ENCODE measurements at regions not wholly inside any gene's neighbourhood (a gene's known extent, or its start where the extent isn't known, plus 50 kb on each side); places are given as distances from the start of the nearest gene placed in this dataset.

- DNase-seq (ENCODE audit: low read depth in 2 of 3, low spot score in 1 of 3) = no peak
Measured at GRCh38 chrX:38887222-38887621, 86.0 kb downstream of the MID1IP1 start.

DNA sequence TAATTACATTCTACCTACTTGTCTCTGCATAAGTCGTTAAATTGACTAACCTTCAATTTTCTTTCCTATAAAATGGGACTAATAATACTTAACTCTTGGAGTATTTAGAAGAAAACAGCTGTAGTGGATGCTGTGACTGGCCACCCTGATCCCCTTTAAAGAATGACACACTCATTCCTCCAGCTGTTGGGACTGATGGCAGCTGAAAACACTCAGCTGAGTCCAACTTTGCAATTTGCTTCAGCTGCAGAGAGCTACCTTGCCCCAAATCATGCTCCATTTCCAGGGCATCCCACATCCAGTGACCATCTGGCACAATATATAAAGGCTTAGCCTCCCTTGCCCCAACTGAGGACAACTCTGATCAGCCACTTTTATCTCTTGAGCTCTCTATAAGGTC is 89.1 kb downstream of the MID1IP1 start:
- no peak for DNase-seq (ENCODE audit: low read depth in 2 of 3, low spot score in 1 of 3)

DNA sequence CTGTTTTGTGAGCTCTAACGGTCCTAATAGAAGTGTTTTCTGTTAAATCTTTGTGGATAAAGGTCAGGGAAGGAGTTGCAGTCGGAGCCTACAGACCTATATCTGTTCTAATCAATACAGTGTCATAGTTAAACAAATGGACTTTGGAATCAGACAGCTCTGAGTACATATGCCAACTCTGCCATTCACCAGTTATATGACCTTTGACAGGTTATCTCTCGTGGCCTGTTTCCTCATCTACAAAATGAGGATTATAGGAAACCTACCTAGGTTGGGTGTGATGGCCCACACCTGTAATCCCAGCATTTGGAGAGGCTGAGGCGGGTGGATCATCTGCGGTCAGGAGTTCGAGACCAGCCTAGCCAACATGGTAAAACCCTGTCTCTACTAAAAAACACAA is 89.7 kb downstream of the MID1IP1 start:
- no peak for DNase-seq (ENCODE audit: low read depth in 2 of 3, low spot score in 1 of 3)

GRCh38 chrX:38891641-38892413 is 90.6 kb downstream of the MID1IP1 start:
- no peak for DNase-seq (ENCODE audit: low read depth in 2 of 3, low spot score in 1 of 3)

DNA sequence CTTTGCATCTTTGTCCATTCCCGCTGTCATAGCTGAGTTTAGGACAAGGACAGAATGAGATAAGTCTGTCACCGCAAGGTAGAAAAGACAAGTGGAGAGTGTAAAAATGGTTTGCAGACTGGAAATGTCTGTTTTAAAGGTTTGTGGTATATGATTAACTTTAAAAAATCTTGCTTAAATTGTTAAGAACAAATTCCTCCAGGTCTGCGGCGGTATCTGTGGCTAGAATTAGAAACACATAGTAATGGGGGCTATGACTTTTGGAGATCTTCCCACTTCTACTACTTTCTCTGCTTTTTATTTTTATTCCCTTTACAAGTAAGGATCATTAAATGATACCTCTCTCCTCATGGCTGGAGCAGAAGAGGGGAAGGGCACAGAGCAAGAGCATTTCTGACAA is 92.2 kb downstream of the MID1IP1 start:
- no peak for DNase-seq (ENCODE audit: low read depth in 2 of 3, low spot score in 1 of 3)

DNA sequence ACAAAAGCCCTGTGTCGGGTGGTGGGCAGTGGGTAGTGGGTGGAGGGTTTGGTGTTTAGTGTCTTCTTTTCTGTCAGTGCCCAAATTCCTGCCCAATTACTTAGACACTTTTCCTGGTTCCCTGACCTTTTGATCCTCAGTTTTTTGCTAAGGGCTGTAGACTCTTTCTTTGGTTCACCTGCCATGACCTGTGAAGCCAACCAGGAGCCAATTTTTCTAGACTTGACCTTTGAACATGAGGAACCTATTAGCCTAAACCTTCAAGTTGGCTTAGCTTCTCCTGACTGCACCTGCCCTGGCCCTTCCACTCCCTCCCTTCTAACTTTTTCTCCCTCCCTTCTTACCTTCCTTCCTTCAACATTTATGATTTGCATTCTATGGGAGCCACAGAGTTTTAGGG is 94.5 kb downstream of the MID1IP1 start:
- no peak for DNase-seq (ENCODE audit: low read depth in 2 of 3, low spot score in 1 of 3)

- DNase-seq (ENCODE audit: low read depth in 2 of 3, low spot score in 1 of 3) = no peak
Measured at GRCh38 chrX:38896724-38897298, 95.6 kb downstream of the MID1IP1 start.

- no peak for DNase-seq (ENCODE audit: low read depth in 2 of 3, low spot score in 1 of 3)
Measured at GRCh38 chrX:38898261-38898660, 97.0 kb downstream of the MID1IP1 start.

DNA sequence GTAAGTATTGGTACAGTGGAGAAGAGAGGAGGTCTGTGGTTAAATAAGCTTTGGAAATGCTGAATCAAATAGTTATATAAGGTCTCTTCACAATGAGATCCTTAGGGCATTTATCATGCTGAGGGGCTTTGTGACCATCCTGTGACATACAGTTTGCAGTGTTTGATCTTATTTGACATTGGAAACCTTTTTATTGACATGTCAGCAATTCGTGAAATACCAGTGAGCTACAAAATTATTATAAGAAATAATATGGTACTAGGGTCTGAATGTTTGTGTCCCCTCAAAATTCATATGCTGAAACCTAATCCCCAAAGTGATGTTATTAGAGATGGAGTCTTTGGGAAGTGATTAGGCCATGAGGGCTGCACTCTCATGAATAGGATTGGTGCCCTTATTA is 98.4 kb downstream of the MID1IP1 start:
- no peak for DNase-seq (ENCODE audit: low read depth in 2 of 3, low spot score in 1 of 3)

DNA sequence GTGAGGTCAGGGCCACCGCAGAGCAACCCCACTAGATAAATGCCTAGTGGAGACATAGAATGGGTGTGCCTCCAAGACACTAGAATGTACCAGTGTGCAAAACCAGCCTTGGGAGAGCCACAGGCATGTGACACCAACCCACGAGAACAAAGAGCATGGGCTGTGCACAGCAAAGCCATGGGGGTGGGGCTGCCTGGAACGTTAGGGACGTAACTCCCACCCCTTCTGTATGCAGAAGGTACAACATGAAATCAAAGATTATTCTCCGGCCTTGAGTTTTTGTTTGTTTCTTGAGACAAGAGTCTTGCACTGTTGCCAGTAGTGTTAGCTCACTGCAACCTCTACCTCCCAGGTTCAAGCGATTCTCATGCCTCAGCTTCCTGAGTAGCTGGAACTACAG is 99.5 kb downstream of the MID1IP1 start:
- DNase-seq (ENCODE audit: low read depth in 2 of 3, low spot score in 1 of 3) = no peak

GRCh38 chrX:38902972-38903492 is 101.8 kb downstream of the MID1IP1 start:
- DNase-seq (ENCODE audit: low read depth in 2 of 3, low spot score in 1 of 3) = no peak

- no peak for DNase-seq (ENCODE audit: low read depth in 2 of 3, low spot score in 1 of 3)
Measured at GRCh38 chrX:38916801-38917200, 115.5 kb downstream of the MID1IP1 start.

GRCh38 chrX:38917954-38918353 is 116.7 kb downstream of the MID1IP1 start:
- no peak for DNase-seq (ENCODE audit: low read depth in 2 of 3, low spot score in 1 of 3)

DNA sequence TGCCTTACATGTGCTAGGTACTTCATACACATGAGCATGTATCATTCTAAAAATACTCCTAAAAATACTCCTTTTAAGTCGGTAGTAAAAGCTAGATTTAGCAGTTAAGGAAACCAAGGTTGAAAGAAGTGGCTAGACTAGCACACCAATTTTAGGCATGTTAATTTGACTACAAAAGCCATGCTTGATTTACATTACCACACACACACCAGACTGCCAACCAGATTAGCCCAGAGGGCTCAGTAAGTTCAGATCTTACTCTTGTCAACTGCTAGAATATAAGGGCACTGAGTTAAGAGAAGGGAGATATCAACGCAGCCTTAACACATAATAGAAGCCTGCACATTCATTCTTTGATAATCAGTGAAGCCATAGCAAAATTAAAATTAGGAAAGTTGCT is 117.9 kb downstream of the MID1IP1 start:
- no peak for DNase-seq (ENCODE audit: low read depth in 2 of 3, low spot score in 1 of 3)

- DNase-seq (ENCODE audit: low read depth in 2 of 3, low spot score in 1 of 3) = no peak
Measured at GRCh38 chrX:38919853-38920528, 118.7 kb downstream of the MID1IP1 start.

DNA sequence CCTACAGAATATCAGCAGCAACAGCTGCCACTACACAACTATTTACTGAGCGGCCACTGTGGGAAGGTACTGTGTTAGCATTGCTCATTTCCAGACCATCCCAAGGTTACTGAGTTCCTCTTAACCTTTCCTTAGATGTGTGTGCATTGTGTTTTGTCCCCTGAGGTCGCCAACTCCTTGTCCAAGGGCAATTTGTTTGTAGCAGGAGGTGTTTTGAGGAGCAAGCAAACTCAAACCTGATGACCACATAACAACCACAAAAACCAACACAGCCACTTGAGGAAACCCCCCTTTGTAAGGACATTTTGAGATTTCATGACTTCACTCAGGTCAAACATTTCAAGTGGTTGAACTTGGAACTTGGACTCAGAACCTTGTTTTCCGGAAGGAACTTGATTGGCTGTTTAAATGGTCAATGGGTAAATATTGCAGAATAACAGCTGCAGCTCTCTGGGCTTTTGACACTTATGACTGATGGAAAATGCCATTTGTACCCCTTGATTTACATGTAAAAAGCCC is 122.3 kb downstream of the MID1IP1 start:
- no peak for DNase-seq (ENCODE audit: low read depth in 2 of 3, low spot score in 1 of 3)

- no peak for DNase-seq (ENCODE audit: low read depth in 2 of 3, low spot score in 1 of 3)
Measured at GRCh38 chrX:38927592-38927991, 126.3 kb downstream of the MID1IP1 start.

GRCh38 chrX:38929966-38930421 is 128.7 kb downstream of the MID1IP1 start:
- DNase-seq (ENCODE audit: low read depth in 2 of 3, low spot score in 1 of 3) = no peak

DNA sequence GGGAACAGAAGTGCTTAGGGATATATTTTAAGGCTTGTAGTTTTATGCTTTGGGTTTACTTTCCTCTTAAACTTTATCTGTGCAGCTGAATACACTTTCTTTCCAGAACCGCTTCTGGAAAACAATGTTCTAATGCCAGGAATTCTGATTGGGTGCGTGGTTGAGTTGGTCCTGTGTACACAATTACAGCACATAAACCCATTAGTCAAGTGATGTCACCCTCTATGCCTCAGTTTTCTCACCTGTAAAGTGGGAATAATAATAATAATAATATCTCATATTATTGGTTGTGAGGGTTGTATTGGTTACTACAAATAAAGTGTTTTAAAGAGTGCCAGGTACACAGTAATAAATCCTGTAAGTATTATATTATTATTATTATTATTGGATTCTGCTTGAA is 129.2 kb downstream of the MID1IP1 start:
- DNase-seq (ENCODE audit: low read depth in 2 of 3, low spot score in 1 of 3) = no peak

DNA sequence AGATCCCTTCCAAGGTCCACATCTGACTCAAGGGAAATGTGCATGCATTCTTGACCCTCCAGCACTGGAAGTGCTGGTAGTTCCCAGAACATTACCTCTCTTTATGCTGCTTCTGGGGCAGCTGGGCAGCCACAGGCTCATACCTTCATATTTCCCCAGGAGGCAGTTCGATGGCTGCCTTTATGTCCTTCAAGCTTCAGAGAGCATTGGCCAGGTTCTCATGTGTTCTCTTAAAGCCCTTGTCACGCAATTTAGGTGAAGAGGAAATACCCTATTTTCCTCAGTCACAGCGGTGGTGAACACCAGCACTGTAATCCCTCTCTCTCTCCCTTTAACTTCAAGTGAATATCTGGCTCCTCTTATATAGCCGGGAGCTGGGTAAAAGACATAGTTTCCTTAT is 134.3 kb downstream of the MID1IP1 start:
- no peak for DNase-seq (ENCODE audit: low read depth in 2 of 3, low spot score in 1 of 3)

DNA sequence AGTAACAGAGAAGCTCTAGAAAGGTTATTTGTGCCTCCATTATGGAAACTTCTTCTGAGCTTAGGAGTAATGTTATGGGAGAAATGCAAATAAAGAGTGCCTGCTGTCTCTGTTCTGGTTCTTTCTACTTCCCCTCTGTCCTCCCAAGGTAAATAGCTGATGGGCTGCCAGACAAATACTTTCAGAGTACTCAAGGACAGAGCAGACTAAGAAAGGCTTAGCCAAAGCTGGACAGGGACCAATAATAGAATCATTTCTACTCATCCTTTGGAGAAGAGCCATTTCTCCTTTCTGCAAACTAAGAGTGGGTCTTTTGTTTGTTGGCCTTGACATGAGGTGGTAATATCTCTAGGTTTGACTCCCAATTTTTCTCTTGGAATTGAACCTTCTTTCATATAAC is 136.1 kb downstream of the MID1IP1 start:
- no peak for DNase-seq (ENCODE audit: low read depth in 2 of 3, low spot score in 1 of 3)

- DNase-seq (ENCODE audit: low read depth in 2 of 3, low spot score in 1 of 3) = no peak
Measured at GRCh38 chrX:38937926-38938325, 136.7 kb downstream of the MID1IP1 start.

Measured in stimulated activated CD4-positive, alpha-beta T cell treated with anti-CD3 and anti-CD28 coated beads, Interleukin-12 subunit alpha, Interleukin-12 subunit beta, amount 100 ng/mL, for 48 hours (primary cell).